ENCODE measurements at regions not wholly inside any gene's neighbourhood (a gene's known extent, or its start where the extent isn't known, plus 50 kb on each side); places are given as distances from the start of the nearest gene placed in this dataset.
A peak's percentile ranks its signal among the peaks of the same experiment; 100 is the strongest.

DNA sequence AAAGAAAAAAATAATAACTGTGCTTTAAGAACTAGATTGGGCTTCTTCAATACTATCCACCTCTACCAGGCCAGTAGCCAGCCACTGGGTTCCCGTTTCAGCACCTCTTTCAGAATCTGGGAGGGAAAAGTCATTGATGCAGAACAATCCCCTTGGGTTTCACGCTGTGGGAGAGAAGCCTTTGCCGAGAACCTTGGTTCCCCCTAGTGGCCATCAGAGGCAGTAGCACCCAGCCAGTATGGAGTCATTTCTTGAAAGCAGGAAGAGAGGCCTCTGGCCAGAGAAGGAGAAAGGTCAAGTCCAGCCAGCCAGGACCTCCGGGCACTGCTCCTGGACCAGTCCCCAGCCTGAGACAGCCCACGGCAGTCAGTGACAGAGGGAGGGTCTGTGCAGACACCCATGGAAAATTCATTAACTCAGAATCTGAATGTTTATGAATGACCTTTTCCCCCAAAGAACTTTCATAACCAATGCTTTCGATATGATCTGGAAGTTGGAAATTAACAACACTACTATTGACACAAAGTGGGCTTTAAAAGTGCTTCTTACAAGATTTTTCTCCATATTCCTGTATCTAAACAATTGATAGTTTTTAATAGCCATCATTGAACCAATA, 51.2 kb upstream of the CDH5 start:
- no peaks in the 10 kb centered on the region for H3K9me3 Mint-ChIP-seq
- no peak overlapping the region for H3K4me3 Mint-ChIP-seq
- H3K27me3 Mint-ChIP-seq (ENCODE audit: low read depth, poor library complexity) = peaks cover 22% of the 10 kb centered on the region
- H3K27ac Mint-ChIP-seq = no peak overlapping the region
- peak; percentile 74 for DNase-seq
- no peaks in the 10 kb centered on the region for H3K36me3 Mint-ChIP-seq (ENCODE audit: low read depth)
- H3K4me1 Mint-ChIP-seq = peaks cover 11% of the 10 kb centered on the region
- TF ChIP-seq, protein P1, sequence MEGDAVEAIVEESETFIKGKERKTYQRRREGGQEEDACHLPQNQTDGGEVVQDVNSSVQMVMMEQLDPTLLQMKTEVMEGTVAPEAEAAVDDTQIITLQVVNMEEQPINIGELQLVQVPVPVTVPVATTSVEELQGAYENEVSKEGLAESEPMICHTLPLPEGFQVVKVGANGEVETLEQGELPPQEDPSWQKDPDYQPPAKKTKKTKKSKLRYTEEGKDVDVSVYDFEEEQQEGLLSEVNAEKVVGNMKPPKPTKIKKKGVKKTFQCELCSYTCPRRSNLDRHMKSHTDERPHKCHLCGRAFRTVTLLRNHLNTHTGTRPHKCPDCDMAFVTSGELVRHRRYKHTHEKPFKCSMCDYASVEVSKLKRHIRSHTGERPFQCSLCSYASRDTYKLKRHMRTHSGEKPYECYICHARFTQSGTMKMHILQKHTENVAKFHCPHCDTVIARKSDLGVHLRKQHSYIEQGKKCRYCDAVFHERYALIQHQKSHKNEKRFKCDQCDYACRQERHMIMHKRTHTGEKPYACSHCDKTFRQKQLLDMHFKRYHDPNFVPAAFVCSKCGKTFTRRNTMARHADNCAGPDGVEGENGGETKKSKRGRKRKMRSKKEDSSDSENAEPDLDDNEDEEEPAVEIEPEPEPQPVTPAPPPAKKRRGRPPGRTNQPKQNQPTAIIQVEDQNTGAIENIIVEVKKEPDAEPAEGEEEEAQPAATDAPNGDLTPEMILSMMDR (IDR thresholded peaks at IDR 0.05) = peak; percentile 95

DNA sequence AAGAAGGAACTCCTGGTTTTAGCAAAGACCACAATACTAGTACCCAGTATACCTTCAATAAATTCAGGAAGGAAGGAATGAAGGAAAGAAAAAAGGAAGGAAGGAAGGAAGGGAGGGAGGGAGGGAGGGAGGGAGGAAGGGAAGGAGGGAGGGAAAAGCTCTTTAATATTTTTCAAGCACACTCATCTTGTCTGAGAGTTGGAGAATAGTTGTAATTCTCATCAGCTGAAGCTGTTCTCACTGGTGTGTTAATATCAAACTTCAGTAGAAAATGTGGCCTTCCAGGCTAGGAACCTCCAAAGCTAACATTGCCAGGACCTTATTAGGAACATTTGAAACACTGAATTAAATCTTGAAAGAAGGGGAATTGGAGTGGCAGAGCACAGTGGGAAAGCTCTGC, 55.2 kb upstream of the CDH5 start:
- Mint-ChIP-seq H3K9me3 (no peaks in the 10 kb centered on the region), H3K36me3 (ENCODE audit: low read depth) (no peaks in the 10 kb centered on the region), H3K4me1 (peaks cover 11% of the 10 kb centered on the region), H3K27me3 (ENCODE audit: low read depth, poor library complexity) (peaks cover 10% of the 10 kb centered on the region), H3K27ac (no peak overlapping the region), H3K4me3 (no peak overlapping the region)
- TF ChIP-seq, protein P1 (IDR thresholded peaks at IDR 0.05) = no peak
- DNase-seq = no peak

DNA sequence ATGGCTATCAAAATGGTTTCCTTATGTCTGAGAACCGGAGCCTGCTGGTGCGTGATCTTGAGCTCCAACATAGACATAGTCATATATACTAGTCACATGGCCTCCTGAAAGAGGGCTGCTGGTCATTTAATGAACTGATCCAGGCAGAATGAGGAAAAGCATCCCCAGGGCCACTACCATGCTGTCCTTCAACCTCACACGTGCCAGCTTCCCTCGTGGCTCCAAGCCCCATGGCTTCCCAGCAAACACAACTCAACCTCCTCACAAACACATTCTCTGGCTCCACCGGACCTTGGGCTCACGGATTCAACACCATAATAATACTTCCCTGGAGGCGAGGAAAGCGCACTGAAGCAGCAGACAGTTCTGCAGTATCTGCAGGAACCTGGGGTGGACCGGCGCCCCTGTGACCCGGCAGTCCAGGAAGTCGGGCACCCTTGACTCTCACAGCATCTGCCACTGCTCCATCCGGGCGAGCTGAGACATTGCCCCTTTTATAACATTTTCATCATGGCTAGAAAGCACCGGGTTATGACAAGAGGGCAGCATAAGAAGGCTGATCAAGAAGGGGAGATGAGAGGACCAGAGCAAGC, 57.2 kb upstream of the CDH5 start:
- Mint-ChIP-seq H3K36me3 (ENCODE audit: low read depth) (no peaks in the 10 kb centered on the region), H3K4me1 (peaks cover 4% of the 10 kb centered on the region), H3K4me3 (no peak overlapping the region), H3K27me3 (ENCODE audit: low read depth, poor library complexity) (peaks cover 9% of the 10 kb centered on the region), H3K27ac (no peak overlapping the region), H3K9me3 (no peaks in the 10 kb centered on the region)
- DNase-seq = no peak
- TF ChIP-seq, protein P1 (IDR thresholded peaks at IDR 0.05) = no peak

DNA sequence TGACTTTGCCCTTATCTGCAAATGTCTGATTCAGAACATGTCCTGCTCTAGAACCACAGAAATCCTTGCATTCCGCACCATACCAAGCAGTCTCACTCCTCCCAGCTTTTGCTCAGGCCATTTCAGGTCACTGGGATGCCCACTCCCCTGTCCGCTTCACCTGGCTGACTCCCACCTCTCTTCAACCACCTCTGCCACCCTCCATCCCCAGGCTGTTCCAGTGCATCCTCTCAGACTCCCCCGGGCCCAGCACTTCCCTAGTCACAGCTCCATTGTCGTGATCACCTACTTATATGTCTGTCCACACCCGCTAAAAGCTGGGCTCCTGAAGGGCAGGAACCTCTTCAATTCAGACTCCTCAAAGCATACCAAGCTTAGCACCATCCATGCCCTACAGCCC, 58.4 kb upstream of the CDH5 start:
- H3K36me3 Mint-ChIP-seq (ENCODE audit: low read depth) = no peaks in the 10 kb centered on the region
- no peak overlapping the region for H3K27ac Mint-ChIP-seq
- H3K4me3 Mint-ChIP-seq = no peak overlapping the region
- no peaks in the 10 kb centered on the region for H3K9me3 Mint-ChIP-seq
- H3K4me1 Mint-ChIP-seq = no peaks in the 10 kb centered on the region
- no peak for DNase-seq
- H3K27me3 Mint-ChIP-seq (ENCODE audit: low read depth, poor library complexity) = peaks cover 4% of the 10 kb centered on the region
- TF ChIP-seq, protein P1 (IDR thresholded peaks at IDR 0.05) = no peak

DNA sequence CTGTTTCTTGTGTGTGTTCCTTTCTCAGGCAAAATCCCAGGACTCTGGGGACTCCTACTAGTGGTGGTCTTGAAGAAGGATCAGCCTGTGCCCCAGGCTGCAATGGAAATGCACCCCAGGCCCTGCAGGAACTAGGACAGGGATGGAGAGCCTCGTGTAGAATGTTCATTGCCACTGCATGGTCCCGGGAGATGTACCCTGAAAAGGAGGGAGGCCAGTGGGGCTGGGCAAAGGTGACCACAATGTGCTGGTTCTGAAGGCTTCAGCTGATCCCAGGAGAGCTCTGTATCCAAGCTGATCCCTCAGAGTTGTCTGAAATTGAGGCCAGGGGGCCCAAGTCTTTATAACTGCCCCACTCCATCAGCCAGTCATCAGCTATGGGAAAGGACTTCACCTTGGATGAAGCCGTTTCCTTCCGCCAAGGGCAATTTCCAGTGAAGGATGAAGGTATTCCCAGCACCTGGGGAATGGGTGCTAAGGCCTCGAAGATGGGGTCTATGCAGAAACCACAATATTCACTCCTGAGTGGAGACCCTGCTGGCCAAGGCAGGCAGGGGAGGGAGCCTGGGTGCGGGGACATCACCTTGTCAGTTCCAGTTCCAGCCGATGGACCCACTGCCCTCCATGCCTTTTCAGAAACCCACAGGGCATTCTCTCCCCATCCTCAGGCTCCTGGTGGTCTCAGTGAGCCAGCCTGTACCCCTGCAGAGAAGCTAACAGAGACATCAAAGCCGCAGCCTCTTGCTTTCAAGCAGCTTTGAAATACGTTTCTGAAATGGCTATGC, 59.9 kb upstream of the CDH5 start:
- peaks cover 8% of the 10 kb centered on the region for H3K27me3 Mint-ChIP-seq (ENCODE audit: low read depth, poor library complexity)
- H3K27ac Mint-ChIP-seq = no peak overlapping the region
- no peaks in the 10 kb centered on the region for H3K4me1 Mint-ChIP-seq
- H3K36me3 Mint-ChIP-seq (ENCODE audit: low read depth) = no peaks in the 10 kb centered on the region
- H3K4me3 Mint-ChIP-seq = no peak overlapping the region
- H3K9me3 Mint-ChIP-seq = peaks cover 2% of the 10 kb centered on the region
- TF ChIP-seq, protein P1 (IDR thresholded peaks at IDR 0.05) = no peak
- no peak for DNase-seq
